GM18870 (cell line): ENCODE measurements at regions not wholly inside any gene's neighbourhood (a gene's known extent, or its start where the extent isn't known, plus 50 kb on each side); places are given as distances from the start of the nearest gene placed in this dataset.
A peak's percentile ranks its signal among the peaks of the same experiment; 100 is the strongest.
"Not testable (repeated sequence)": the region's sequence is repeated elsewhere in the genome, so short reads cannot be mapped to it uniquely, and the experiment has no call there.

Source experiments
- ATAC-seq: cut with Tn5 transposase; IDR thresholded peaks from one replicate; pipeline ENCODE4 v1.9.1; 2021; ENCODE audit warnings: moderate library complexity; ENCODE audit not compliant: unreplicated experiment

DNA sequence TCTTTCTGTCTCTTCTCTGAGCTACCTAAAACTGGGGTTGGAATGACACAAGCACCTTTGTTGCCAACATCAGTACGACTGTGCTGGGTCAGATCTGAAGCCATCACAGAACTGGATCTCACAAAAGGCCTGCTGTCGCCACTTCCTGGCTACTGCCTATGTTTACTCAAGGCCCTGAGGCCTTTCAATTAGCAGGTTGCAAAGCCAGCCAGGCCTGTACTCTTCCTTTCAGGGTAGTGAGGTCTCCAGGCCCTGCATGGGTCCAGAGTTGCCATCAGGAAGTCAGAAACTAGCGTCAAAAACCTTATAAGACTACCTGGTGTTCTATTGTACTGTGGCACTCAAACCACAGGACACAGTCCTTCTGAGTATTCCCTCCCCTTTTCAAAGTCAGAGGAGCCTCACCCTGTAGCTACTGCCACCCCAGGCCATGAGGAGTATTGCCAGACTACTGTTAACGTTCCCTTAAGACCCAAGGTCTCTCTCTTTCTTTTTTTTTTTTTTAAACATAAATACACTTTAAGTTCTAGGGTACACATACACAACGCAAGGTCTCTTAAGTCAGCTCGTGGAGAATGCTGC is 937.4 kb upstream of the GJE1 start:
- ATAC-seq = no peak

DNA sequence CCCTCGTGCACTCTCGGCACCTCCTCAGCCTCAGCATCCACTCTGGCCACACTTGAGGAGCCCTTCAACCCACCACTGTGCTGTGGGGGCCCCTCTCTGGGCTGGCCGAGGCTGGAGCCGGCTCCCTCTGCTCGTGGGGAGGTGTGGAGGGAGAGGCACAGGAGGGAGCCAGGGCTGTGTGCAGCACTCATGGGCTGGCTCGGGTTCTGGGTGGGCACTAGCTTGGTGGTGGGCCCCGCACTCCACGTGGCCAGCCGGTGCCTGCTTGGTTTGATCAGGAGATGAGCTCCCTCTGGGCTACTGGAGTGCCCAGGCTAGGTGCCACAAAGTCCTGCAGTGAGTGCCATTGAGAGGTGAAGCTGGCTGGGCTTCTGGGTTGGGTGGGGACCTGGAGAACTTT is 949.4 kb upstream of the GJE1 start:
- ATAC-seq = no peak

GRCh38 chr6:141175458-141175857 is 957.3 kb upstream of the GJE1 start:
- ATAC-seq = not testable (repeated sequence)

DNA sequence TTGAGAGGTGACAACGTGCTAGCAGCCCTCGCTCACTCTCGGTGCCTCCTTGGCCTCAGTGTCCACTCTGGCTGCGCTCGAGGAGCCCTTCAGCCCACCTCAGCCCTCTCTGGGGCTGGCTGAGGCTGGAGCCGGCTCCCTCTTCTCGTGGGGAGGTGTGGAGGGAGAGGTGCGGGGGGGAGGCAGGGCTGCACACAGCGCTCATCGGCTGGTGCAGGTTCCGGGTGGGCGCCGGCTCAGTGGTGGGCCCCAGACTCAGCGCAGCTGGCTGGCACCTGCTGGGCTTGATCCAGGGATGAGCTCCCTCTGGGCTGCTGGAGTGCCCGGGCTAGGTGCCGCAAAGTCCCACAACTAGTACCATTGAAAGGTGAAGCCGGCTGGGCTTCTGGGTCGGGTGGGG is 957.8 kb upstream of the GJE1 start:
- ATAC-seq = no peak

GRCh38 chr6:141173529-141173928 is 959.2 kb upstream of the GJE1 start:
- ATAC-seq = no peak

GRCh38 chr6:141169419-141169818 is 963.3 kb upstream of the GJE1 start:
- ATAC-seq = no peak

GRCh38 chr6:141167945-141168344 is 964.8 kb upstream of the GJE1 start:
- no peak for ATAC-seq

- no peak for ATAC-seq
Observed at GRCh38 chr6:141165002-141165665, 967.6 kb upstream of the GJE1 start.

- no peak for ATAC-seq
Observed at GRCh38 chr6:141164042-141164743, 968.5 kb upstream of the GJE1 start.

DNA sequence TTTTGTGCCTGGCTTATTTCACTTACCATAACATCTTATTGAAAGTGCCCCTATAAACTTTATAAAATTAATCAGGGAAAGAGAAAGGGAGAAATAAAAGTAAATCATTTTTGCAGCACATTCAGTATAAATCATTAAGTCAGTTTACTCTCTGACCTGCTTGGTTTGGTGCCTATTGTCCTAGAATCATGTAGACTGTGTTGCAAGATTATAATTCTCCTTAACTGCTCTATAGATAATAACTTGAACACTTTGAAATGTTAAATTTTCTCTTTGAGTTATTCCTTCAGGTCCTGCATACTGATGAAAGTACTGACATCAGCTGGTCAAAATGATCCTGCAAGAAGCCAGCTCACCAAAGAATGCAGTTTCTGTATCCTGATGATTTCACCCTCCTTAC is 969.6 kb upstream of the GJE1 start:
- ATAC-seq = no peak

- ATAC-seq = no peak
Observed at GRCh38 chr6:141158740-141159139, 974.0 kb upstream of the GJE1 start.

- ATAC-seq = peak; percentile 69
Observed at GRCh38 chr6:141153563-141153962, 979.2 kb upstream of the GJE1 start.

- ATAC-seq = no peak
Observed at GRCh38 chr6:141152951-141153350, 979.8 kb upstream of the GJE1 start.

GRCh38 chr6:141151710-141152417 is 980.9 kb upstream of the GJE1 start:
- ATAC-seq = no peak

- ATAC-seq = no peak
Observed at GRCh38 chr6:141141870-141142269, 990.9 kb upstream of the GJE1 start.

- no peak for ATAC-seq
Observed at GRCh38 chr6:141140905-141141304, 991.8 kb upstream of the GJE1 start.

DNA sequence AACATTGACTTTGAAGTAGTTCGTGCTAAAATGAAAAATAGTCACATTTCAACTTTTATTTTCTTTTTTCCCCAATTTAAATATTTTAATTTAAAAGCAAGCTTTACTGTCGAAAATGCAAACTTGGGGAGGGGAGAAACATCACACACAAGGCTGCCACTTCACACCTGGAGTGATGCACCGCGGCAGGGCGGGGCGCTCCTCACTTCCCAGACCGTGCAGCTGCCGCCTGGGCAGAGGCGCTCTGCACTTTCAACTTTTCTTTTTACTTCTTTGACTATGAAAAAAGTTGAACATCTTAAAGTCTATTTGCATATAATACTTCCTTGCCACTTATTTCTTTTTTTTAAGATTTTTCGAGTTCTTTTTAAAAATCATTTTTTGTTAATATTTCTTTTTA is 993.3 kb upstream of the GJE1 start:
- no peak for ATAC-seq

DNA sequence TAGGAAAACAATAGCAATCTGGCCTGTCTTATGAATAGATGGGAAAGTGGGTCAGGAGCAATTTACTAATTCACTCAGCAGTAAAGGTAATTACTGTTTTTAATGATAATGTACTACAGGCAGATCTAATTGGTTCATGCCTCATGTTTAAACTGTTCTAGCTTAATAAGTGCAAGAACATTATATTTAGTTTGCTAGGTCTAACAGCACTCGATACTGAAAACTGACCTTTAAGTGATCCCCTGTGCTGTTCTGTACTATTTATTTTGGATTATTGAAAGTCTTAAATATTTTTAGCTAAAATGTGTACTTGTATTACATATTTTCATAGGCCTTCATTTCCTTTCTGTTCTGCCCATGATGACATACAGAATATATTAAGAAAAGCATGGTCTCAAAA is 998.0 kb upstream of the GJE1 start:
- no peak for ATAC-seq

- ATAC-seq = no peak
Observed at GRCh38 chr6:141133836-141134235, 998.9 kb upstream of the GJE1 start.

DNA sequence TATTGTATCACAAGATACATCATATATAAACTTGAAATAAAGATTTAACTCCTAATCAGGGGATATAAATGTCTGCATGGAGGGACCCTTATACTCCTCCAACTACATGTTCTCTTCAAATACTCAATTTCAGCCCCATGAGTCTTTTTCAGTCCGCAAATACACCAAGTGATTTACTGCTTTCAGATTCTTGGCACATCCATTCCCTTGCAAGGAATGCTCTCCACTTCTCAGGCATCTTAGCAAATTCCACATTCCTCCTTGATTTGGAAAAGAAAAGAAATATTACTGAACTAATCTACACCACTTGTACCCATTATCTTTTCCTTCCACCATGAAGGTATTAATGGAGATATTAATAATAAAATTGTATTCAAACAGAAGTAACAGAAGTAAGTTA is 999.4 kb upstream of the GJE1 start:
- no peak for ATAC-seq

DNA sequence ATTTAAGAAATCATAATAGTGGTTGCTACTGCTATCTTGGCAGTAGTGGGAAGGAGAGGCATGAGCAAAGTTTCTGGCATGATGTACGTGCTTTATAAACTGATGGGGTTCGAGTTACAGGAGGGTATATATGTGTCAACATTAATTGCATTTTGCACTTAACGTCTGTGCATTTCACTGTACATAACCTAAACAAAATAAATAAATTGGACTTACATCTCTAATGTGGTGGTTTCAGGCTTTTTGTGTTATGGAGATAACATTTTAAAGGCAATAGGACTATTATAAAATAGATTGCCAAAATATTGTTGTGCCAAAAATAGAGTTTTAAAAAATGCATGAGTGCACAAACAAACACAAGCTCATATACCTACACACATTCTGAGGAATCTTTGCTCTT is 1001.1 kb upstream of the GJE1 start:
- no peak for ATAC-seq

DNA sequence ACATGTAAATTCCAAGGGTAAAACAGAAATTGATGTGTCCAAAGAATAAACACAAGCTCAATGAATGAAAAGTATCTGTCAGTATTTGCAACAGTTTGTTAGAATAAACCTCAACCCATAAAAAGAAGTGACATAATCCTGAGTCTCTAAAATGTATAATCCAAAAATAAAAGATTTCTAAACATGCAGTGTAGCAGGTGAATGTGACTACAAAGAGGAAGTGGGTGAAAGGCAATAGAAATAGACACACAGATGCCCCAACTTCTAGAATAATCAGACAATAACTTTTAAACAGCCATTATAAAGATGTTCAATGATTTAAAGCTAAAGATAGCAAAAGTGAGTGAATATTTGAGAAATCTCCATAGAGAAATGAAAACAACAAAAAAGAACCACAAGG is 1009.2 kb upstream of the GJE1 start:
- no peak for ATAC-seq
